Ovary (tissue), 7 donors: ENCODE measurements at regions not wholly inside any gene's neighbourhood (a gene's known extent, or its start where the extent isn't known, plus 50 kb on each side); places are given as distances from the start of the nearest gene placed in this dataset.

Source experiments
- DNase-seq, 5 donors: peaks; one replicate each; pipeline ENCODE4 v3.0.0-alpha.2; 2019 to 2020
- H3K27ac ChIP-seq, 2 donors: fragments of 200-600 bp; one replicate each; pipeline versions ENCODE4 v1.5.1 to v1.8.0; 2019 to 2022
- H3K27me3 ChIP-seq: fragments of 200-600 bp; one replicate; pipeline ENCODE4 v1.8.0; 2022
- H3K36me3 ChIP-seq: fragments of 200-600 bp; sonication (generic); one replicate; pipeline ENCODE4 v1.5.1; 2019
- H3K4me1 ChIP-seq: one replicate; pipeline ENCODE4 v1.8.1; 2013; ENCODE audit warnings: mild to moderate bottlenecking, moderate library complexity; ENCODE audit not compliant: insufficient read depth
- H3K4me3 ChIP-seq: fragments of 200-600 bp; sonication (generic); one replicate; pipeline ENCODE4 v1.5.1; 2017
- H3K9me3 ChIP-seq, 2 donors: fragments of 200-600 bp in 1 of 2; sonication (generic) in 1 of 2; one replicate each; pipeline versions ENCODE4 v1.5.1 to v1.8.1; 2013 to 2019; ENCODE audit warnings: mild to moderate bottlenecking in 1 of 2, moderate library complexity in 1 of 2
- EP300 ChIP-seq: sonication (generic); formaldehyde crosslinking; IDR thresholded peaks from one replicate; pipeline ENCODE4 v1.6.1; 2017; ENCODE audit warnings: antibody characterized with exemption
- POLR2A ChIP-seq: fragments of 450-650 bp; IDR thresholded peaks from one replicate; pipeline ENCODE4 v1.6.1; 2017; ENCODE audit warnings: antibody characterized with exemption, mild to moderate bottlenecking, moderate library complexity
- WGBS, 3 donors: extraction: QIAGEN DNeasy Blood & Tissue Kit in 1 of 3; methylation state at CpG; one replicate each; pipeline versions ENCODE4 v1.1.5 to v1.1.7; 2013 to 2017; 5-methylcytosine and 5-hydroxymethylcytosine counted together
- intact Hi-C, 4 donors: fragments of 100-400 bp; cut with DNase I; formaldehyde crosslinking; loops; one replicate each; pipeline versions ENCODE4 v1.11.0 to v1.15.1; 2022 to 2023
- TF ChIP-seq, protein P1 (sequence below), 3 donors: fragments of 450-650 bp in 2 of 3; fragments of 200-600 bp in 1 of 3; IDR thresholded peaks; one replicate each; pipeline versions ENCODE4 v1.5.1 to v1.8.0; 2016 to 2022; ENCODE audit warnings: antibody characterized with exemption in 3 of 3, mild to moderate bottlenecking in 1 of 3
- donor health status: DM: no; HTN: no; CAD: no; lungs with moderate emphysema.
- donor health status: DM: no; HTN: no; CAD: no.
- donor health status: Bipolar disorder and iron deficiency.
- donor health status: DM: no; HTN: no; CAD: no.
- donor health status: DM: yes; HTN: yes; CAD: no.

GRCh38 chr7:79786187-79786586, 332.7 kb upstream of the MAGI2 start:
- Histone ChIP-seq H3K4me3 (no peak overlapping the region), H3K27me3 (no peaks in the 10 kb centered on the region), H3K9me3 (no peaks in the 10 kb centered on the region), H3K27ac (no peak overlapping the region), H3K36me3 (no peaks in the 10 kb centered on the region), H3K4me1 (no peaks in the 10 kb centered on the region)
- WGBS, 3 donors = 64 to 72% (median 71%) methylated on average over 5 of the region's 5 CpGs
- intact Hi-C loops = no loop called here
- TF ChIP-seq, protein P1, sequence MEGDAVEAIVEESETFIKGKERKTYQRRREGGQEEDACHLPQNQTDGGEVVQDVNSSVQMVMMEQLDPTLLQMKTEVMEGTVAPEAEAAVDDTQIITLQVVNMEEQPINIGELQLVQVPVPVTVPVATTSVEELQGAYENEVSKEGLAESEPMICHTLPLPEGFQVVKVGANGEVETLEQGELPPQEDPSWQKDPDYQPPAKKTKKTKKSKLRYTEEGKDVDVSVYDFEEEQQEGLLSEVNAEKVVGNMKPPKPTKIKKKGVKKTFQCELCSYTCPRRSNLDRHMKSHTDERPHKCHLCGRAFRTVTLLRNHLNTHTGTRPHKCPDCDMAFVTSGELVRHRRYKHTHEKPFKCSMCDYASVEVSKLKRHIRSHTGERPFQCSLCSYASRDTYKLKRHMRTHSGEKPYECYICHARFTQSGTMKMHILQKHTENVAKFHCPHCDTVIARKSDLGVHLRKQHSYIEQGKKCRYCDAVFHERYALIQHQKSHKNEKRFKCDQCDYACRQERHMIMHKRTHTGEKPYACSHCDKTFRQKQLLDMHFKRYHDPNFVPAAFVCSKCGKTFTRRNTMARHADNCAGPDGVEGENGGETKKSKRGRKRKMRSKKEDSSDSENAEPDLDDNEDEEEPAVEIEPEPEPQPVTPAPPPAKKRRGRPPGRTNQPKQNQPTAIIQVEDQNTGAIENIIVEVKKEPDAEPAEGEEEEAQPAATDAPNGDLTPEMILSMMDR (IDR thresholded peaks at IDR 0.05) = no peak
- TF ChIP-seq EP300 (no peak), POLR2A (no peak)
- no peak for DNase-seq

DNA sequence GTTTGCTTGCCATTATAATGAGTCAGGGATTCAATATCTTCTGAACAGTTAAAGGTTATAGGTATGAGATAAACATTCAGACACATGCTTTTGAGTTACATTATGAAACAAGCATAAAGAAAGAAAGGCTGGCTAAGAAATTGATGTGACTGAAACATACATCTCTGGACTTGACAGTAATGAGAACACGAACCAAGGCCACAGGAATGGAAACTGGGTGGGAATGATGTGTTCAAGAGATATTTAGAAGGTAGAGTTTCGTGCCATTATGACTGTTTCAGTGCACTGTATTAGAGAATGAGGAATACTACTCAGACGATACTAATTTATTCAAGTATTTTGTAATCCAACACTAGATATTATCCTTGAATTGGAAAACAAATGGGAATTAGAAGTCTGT, 332.1 kb upstream of the MAGI2 start:
- intact Hi-C loops = no loop called here
- TF ChIP-seq POLR2A (no peak), EP300 (no peak)
- TF ChIP-seq, protein P1 (IDR thresholded peaks at IDR 0.05) = no peak
- Histone ChIP-seq H3K36me3 (no peaks in the 10 kb centered on the region), H3K4me1 (no peaks in the 10 kb centered on the region), H3K27ac (no peak overlapping the region), H3K27me3 (no peaks in the 10 kb centered on the region), H3K4me3 (no peak overlapping the region), H3K9me3 (no peaks in the 10 kb centered on the region)
- WGBS, 3 donors = 82 to 90% (median 82%) methylated on average over 3 of the region's 3 CpGs
- DNase-seq = no peak

DNA sequence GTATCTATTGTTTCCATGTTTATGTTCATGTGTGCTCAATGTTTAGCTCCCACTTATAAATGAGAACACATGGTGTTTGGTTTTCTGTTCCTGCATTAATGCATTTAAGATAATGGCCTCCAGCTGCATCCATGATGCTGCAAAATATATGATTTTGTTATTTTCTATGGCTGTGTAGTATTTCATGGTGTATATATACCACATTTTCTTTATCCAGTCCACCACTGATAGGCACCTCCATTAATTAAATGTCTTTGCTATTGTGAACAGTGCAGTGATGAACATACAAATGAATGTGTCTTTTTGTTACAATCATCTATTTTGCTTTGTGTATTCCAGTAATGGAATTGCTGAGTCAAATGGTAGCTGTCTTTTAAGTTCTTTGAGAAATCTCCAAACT, 329.4 kb upstream of the MAGI2 start:
- Histone ChIP-seq H3K4me3 (no peak overlapping the region), H3K27ac (no peak overlapping the region), H3K36me3 (no peaks in the 10 kb centered on the region), H3K4me1 (no peaks in the 10 kb centered on the region), H3K9me3 (no peaks in the 10 kb centered on the region), H3K27me3 (no peaks in the 10 kb centered on the region)
- intact Hi-C loops = no loop called here
- DNase-seq = no peak
- TF ChIP-seq, protein P1 (IDR thresholded peaks at IDR 0.05) = no peak
- no peak for TF ChIP-seq EP300
- TF ChIP-seq POLR2A = no peak

DNA sequence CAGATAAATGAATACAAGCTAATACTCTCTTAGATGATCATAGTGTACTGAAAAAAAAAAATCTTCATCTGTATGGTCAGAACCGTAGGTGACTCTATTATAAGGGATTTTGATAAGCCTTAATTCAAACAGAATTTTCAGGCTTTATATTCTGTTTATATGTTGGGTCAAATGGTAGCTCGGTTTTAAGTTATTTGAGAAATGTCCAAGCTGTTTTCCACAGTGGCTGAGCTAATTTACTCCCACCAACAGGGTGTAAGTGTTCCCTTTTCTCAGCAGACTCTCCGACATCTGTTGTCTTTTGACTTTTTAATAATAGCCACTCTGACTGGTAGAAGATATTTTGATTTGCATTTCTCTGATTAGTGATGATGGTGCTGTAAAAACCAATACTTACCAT, 328.8 kb upstream of the MAGI2 start:
- intact Hi-C loops = no loop called here
- no peaks in the 10 kb centered on the region for H3K36me3 ChIP-seq
- WGBS, 3 donors = 15 to 33% (median 25%) methylated on average over 3 of the region's 3 CpGs
- H3K4me1 ChIP-seq = no peaks in the 10 kb centered on the region
- H3K4me3 ChIP-seq = no peak overlapping the region
- H3K9me3 ChIP-seq = no peaks in the 10 kb centered on the region
- TF ChIP-seq EP300 (no peak), POLR2A (no peak)
- TF ChIP-seq, protein P1 (IDR thresholded peaks at IDR 0.05) = no peak
- no peaks in the 10 kb centered on the region for H3K27me3 ChIP-seq
- H3K27ac ChIP-seq = no peak overlapping the region
- DNase-seq = no peak

DNA sequence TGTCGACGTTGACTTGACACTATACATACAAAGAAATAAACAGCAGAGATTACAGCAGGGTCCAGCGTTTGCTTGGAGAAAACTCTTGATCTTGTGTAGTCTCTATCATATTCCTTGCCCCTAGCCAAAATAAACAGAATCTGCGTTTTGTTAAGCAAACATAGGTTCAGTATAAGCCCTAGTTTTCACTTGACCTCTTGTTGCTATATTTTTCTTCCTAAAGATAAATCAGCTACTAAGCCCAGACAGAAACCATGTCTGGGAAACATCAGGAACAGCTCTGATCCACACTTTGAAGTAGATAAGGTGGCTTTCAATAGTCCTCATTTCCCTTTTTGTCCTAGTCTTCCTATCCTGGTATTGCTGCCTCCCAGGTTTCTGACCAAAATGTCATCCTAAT, 328.2 kb upstream of the MAGI2 start:
- Histone ChIP-seq H3K27me3 (no peaks in the 10 kb centered on the region), H3K27ac (no peak overlapping the region), H3K4me1 (no peaks in the 10 kb centered on the region), H3K9me3 (no peaks in the 10 kb centered on the region), H3K4me3 (no peak overlapping the region), H3K36me3 (no peaks in the 10 kb centered on the region)
- intact Hi-C loops = no loop called here
- TF ChIP-seq, protein P1 (IDR thresholded peaks at IDR 0.05) = no peak
- TF ChIP-seq EP300 (no peak), POLR2A (no peak)
- DNase-seq = no peak
- WGBS, 3 donors = 5 to 11% (median 9%) methylated on average over 4 of the region's 4 CpGs
